NCI-H128 (cell line): ENCODE measurements at regions not wholly inside any gene's neighbourhood (a gene's known extent, or its start where the extent isn't known, plus 50 kb on each side); places are given as distances from the start of the nearest gene placed in this dataset.
"Not testable (repeated sequence)": the region's sequence is repeated elsewhere in the genome, so short reads cannot be mapped to it uniquely, and the experiment has no call there.

Experiments
- DNase-seq: peaks from one replicate; lab custom pipeline; 2025; ENCODE audit not compliant: unreplicated experiment; lab: John Stamatoyannopoulos, UW

- not testable (repeated sequence) for DNase-seq
Observed at GRCh38 chr7:69541779-69542432, 56.4 kb upstream of the AUTS2 start.

GRCh38 chr7:69545175-69545574, 53.1 kb upstream of the AUTS2 start:
- DNase-seq = no peak
